GM12878 (cell line): ENCODE measurements at regions not wholly inside any gene's neighbourhood (a gene's known extent, or its start where the extent isn't known, plus 50 kb on each side); places are given as distances from the start of the nearest gene placed in this dataset.

ENCODE experiments used
- ATAC-seq: fragments of 200-7000 bp; cut with Tn5 transposase; 3 replicates; pipeline ENCODE4 v1.9.1; 2020; ENCODE audit warnings: mild to moderate bottlenecking, moderate library complexity
- BruUV-seq: library from RNA; stranded (reverse); fragments of 400-500 nt; replicated peaks from 2 replicates; lab custom pipeline; 2021; lab: Mats Ljungman, UMichigan
- CTCF ChIA-PET: fragments of 300-600 bp; sonication (Branson Sonifier 250); formaldehyde crosslinking; extraction: SDS; loops from one replicate; lab custom pipeline; 2021; ENCODE audit warnings: inconsistent platforms; lab: Yijun Ruan, JAX
- POLR2A ChIA-PET: fragments of 350-600 bp; formaldehyde crosslinking; extraction: SDS; loops from one replicate; lab custom pipeline; 2021; ENCODE audit warnings: inconsistent platforms; lab: Charles Lee
- RAD21 ChIA-PET: fragments of 300-600 bp; sonication (Branson Sonifier 250); formaldehyde crosslinking; loops from one replicate; lab custom pipeline; 2023; ENCODE audit warnings: antibody characterized with exemption; ENCODE audit not compliant: unreplicated experiment; lab: Charles Lee
- SMC1A ChIA-PET: fragments of 300-600 bp; sonication (Branson Sonifier 250); formaldehyde crosslinking; loops from one replicate; lab custom pipeline; 2023; ENCODE audit not compliant: unreplicated experiment, uncharacterized antibody; lab: Charles Lee
- DNase-seq: peaks from one replicate; pipeline ENCODE4 v3.0.0-alpha.2; 2011; ENCODE audit warnings: low read depth, low spot score
- FAIRE-seq: peaks from 3 replicates; lab custom pipeline; 2011; peaks lifted over from hg19 to GRCh38; lab: Jason Lieb, UNC
- H2AFZ ChIP-seq: 2 replicates; pipeline ENCODE4 v1.6.0; 2011; ENCODE audit warnings: low read depth, low read length, control low read depth; ENCODE audit not compliant: control insufficient read depth
- H3K27ac ChIP-seq: 2 replicates; pipeline ENCODE4 v1.5.1; 2011; ENCODE audit warnings: control low read depth; ENCODE audit not compliant: control insufficient read depth, insufficient read depth
- H3K27me3 ChIP-seq, 2 experiments: replicated peaks in 1 of 2; 2 replicates each; pipeline versions ENCODE4 v1.6.0 to v1.6.1; 2011; ENCODE audit warnings: low read length in 1 of 2; ENCODE audit not compliant: control insufficient read depth in 2 of 2, insufficient read depth in 2 of 2
- H3K36me3 ChIP-seq, 2 experiments: 2 replicates each; pipeline ENCODE4 v1.5.1; 2011; ENCODE audit warnings: low read length in 1 of 2; ENCODE audit not compliant: control insufficient read depth in 2 of 2, insufficient read depth in 2 of 2
- H3K4me1 ChIP-seq: 2 replicates; pipeline ENCODE4 v1.6.1; 2011; ENCODE audit warnings: mild to moderate bottlenecking, low read length, moderate library complexity, mixed read lengths; ENCODE audit not compliant: control insufficient read depth, insufficient read depth
- H3K4me2 ChIP-seq: 2 replicates; pipeline ENCODE4 v1.6.0; 2011; ENCODE audit warnings: control low read depth; ENCODE audit not compliant: control insufficient read depth, insufficient read depth
- H3K4me3 ChIP-seq: fragments of 200-600 bp; sonication (generic); 2 replicates; pipeline ENCODE4 v1.5.1; 2016
- H3K79me2 ChIP-seq: 2 replicates; pipeline ENCODE4 v1.6.0; 2011; ENCODE audit warnings: low read length; ENCODE audit not compliant: control insufficient read depth, insufficient read depth
- H3K9ac ChIP-seq: 2 replicates; pipeline ENCODE4 v1.8.0; 2011; ENCODE audit warnings: low read length, control low read depth, mixed read lengths; ENCODE audit not compliant: control insufficient read depth, insufficient read depth
- H3K9me3 ChIP-seq: replicated peaks from 3 replicates; pipeline ENCODE4 v1.5.1; 2011; ENCODE audit warnings: mild to moderate bottlenecking, low read length; ENCODE audit not compliant: control insufficient read depth, insufficient read depth
- H4K20me1 ChIP-seq: 2 replicates; pipeline ENCODE4 v1.6.0; 2011; ENCODE audit not compliant: control insufficient read depth, insufficient read depth
- BMI1 ChIP-seq: fragments of 450-650 bp; IDR thresholded peaks from 2 replicates; pipeline ENCODE4 v1.6.1; 2016; ENCODE audit warnings: mild to moderate bottlenecking, moderate library complexity, borderline replicate concordance
- RAD51 ChIP-seq: fragments of 450-650 bp; IDR thresholded peaks from 2 replicates; pipeline ENCODE4 v1.6.1; 2016; ENCODE audit warnings: moderate library complexity, mild to moderate bottlenecking, inconsistent platforms
- YBX1 ChIP-seq: fragments of 450-650 bp; IDR thresholded peaks from 2 replicates; pipeline ENCODE4 v1.6.1; 2016; ENCODE audit warnings: antibody characterized with exemption
- WGBS: methylation state at CpG from one replicate; pipeline ENCODE4 v1.1.6; 2016; ENCODE audit warnings: low lambda C conversion rate; ENCODE audit not compliant: insufficient replicate concordance, insufficient coverage; ENCODE audit errors: missing lambda C conversion rate; 5-methylcytosine and 5-hydroxymethylcytosine counted together
- in situ Hi-C: fragments of 300-500 bp; cut with MboI; formaldehyde crosslinking; loops from 9 replicates; pipeline ENCODE4 v1.14.3; 2018; ENCODE audit warnings: mixed read lengths
- intact Hi-C: fragments of 100-400 bp; cut with micrococcal nuclease; formaldehyde crosslinking; loops from one replicate; pipeline ENCODE4 v1.14.2; 2022; ENCODE audit not compliant: unreplicated experiment
- TF ChIP-seq, protein P1 (sequence below): fragments of 450-650 bp; IDR thresholded peaks from 2 replicates; pipeline ENCODE4 v1.6.1; 2017; ENCODE audit warnings: mild to moderate bottlenecking, moderate library complexity
- TF ChIP-seq, protein P2 (sequence below): IDR thresholded peaks from 2 replicates; pipeline ENCODE4 v1.6.1; 2012; ENCODE audit warnings: improper control_type of control experiment, low read depth, low read length; ENCODE audit not compliant: insufficient replicate concordance
- TF ChIP-seq, protein P3 (sequence below): fragments of 450-650 bp; formaldehyde crosslinking; IDR thresholded peaks from 2 replicates; pipeline ENCODE4 v1.4.0; 2020; ENCODE audit warnings: mild to moderate bottlenecking, moderate library complexity
- TF ChIP-seq, protein P4 (sequence below): fragments of 450-650 bp; IDR thresholded peaks from 2 replicates; pipeline ENCODE4 v1.6.1; 2016; ENCODE audit warnings: mild to moderate bottlenecking

DNA sequence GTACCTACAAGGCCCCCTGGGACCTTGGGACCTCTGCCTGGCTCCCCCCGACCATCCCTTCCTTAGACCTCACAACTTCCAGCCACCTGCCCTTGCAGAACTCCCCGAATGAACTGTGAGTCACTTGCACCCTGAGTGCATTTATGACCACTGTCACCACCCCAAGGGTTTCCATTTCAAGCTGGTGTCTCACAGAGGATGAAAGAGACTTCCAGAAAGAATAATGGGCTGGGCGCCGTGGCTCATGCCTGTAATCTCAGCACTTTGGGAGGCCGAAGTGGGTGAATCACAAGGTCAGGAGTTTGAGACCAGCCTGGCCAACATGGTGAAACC lies 124.5 kb upstream of the CIBAR2 start:
- no TSS peak for BruUV-seq
- RAD21 ChIA-PET = interaction anchor here (2.1 to 2.3 kb wide), 2 partner anchors 9 to 122 kb away, joined by 7 to 8 read pairs; no protein-coding TSS in a partner anchor
- Histone ChIP-seq H3K4me3 (no peak overlapping the region), H2AFZ (no peak overlapping the region), H3K4me2 (no peak overlapping the region), H3K27me3 (no peaks in the 10 kb centered on the region), H3K36me3 (no peaks in the 10 kb centered on the region), H3K27ac (no peak overlapping the region), H3K79me2 (no peaks in the 10 kb centered on the region), H3K9me3 (no peaks in the 10 kb centered on the region), H4K20me1 (no peaks in the 10 kb centered on the region), H3K9ac (no peak overlapping the region), H3K4me1 (peaks cover 11% of the 10 kb centered on the region)
- DNase-seq = no peak
- SMC1A ChIA-PET = interaction anchor here (1.5 to 2.1 kb wide), 3 partner anchors 10 to 122 kb away, joined by 3 to 11 read pairs (median 4); no protein-coding TSS in a partner anchor
- POLR2A ChIA-PET = interaction anchor here (1.3 kb wide), 1 partner anchor 12 kb away, joined by 4 read pairs; no protein-coding TSS in a partner anchor
- intact Hi-C loops = no loop called here
- CTCF ChIA-PET = interaction anchor here (1.1 to 2.7 kb wide), 4 partner anchors 8 to 122 kb away, joined by 3 to 17 read pairs (median 10); no protein-coding TSS in a partner anchor
- 53% methylated on average over 5 of the region's 5 CpGs for WGBS
- no peak for ATAC-seq
- in situ Hi-C loops = no loop called here
- FAIRE-seq = no peak
- TF ChIP-seq, protein P1, sequence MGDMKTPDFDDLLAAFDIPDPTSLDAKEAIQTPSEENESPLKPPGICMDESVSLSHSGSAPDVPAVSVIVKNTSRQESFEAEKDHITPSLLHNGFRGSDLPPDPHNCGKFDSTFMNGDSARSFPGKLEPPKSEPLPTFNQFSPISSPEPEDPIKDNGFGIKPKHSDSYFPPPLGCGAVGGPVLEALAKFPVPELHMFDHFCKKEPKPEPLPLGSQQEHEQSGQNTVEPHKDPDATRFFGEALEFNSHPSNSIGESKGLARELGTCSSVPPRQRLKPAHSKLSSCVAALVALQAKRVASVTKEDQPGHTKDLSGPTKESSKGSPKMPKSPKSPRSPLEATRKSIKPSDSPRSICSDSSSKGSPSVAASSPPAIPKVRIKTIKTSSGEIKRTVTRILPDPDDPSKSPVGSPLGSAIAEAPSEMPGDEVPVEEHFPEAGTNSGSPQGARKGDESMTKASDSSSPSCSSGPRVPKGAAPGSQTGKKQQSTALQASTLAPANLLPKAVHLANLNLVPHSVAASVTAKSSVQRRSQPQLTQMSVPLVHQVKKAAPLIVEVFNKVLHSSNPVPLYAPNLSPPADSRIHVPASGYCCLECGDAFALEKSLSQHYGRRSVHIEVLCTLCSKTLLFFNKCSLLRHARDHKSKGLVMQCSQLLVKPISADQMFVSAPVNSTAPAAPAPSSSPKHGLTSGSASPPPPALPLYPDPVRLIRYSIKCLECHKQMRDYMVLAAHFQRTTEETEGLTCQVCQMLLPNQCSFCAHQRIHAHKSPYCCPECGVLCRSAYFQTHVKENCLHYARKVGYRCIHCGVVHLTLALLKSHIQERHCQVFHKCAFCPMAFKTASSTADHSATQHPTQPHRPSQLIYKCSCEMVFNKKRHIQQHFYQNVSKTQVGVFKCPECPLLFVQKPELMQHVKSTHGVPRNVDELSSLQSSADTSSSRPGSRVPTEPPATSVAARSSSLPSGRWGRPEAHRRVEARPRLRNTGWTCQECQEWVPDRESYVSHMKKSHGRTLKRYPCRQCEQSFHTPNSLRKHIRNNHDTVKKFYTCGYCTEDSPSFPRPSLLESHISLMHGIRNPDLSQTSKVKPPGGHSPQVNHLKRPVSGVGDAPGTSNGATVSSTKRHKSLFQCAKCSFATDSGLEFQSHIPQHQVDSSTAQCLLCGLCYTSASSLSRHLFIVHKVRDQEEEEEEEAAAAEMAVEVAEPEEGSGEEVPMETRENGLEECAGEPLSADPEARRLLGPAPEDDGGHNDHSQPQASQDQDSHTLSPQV = no peak
- TF ChIP-seq RAD51 = no peak
- TF ChIP-seq, protein P2, sequence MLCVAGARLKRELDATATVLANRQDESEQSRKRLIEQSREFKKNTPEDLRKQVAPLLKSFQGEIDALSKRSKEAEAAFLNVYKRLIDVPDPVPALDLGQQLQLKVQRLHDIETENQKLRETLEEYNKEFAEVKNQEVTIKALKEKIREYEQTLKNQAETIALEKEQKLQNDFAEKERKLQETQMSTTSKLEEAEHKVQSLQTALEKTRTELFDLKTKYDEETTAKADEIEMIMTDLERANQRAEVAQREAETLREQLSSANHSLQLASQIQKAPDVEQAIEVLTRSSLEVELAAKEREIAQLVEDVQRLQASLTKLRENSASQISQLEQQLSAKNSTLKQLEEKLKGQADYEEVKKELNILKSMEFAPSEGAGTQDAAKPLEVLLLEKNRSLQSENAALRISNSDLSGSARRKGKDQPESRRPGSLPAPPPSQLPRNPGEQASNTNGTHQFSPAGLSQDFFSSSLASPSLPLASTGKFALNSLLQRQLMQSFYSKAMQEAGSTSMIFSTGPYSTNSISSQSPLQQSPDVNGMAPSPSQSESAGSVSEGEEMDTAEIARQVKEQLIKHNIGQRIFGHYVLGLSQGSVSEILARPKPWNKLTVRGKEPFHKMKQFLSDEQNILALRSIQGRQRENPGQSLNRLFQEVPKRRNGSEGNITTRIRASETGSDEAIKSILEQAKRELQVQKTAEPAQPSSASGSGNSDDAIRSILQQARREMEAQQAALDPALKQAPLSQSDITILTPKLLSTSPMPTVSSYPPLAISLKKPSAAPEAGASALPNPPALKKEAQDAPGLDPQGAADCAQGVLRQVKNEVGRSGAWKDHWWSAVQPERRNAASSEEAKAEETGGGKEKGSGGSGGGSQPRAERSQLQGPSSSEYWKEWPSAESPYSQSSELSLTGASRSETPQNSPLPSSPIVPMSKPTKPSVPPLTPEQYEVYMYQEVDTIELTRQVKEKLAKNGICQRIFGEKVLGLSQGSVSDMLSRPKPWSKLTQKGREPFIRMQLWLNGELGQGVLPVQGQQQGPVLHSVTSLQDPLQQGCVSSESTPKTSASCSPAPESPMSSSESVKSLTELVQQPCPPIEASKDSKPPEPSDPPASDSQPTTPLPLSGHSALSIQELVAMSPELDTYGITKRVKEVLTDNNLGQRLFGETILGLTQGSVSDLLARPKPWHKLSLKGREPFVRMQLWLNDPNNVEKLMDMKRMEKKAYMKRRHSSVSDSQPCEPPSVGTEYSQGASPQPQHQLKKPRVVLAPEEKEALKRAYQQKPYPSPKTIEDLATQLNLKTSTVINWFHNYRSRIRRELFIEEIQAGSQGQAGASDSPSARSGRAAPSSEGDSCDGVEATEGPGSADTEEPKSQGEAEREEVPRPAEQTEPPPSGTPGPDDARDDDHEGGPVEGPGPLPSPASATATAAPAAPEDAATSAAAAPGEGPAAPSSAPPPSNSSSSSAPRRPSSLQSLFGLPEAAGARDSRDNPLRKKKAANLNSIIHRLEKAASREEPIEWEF = no peak
- TF ChIP-seq, protein P3, sequence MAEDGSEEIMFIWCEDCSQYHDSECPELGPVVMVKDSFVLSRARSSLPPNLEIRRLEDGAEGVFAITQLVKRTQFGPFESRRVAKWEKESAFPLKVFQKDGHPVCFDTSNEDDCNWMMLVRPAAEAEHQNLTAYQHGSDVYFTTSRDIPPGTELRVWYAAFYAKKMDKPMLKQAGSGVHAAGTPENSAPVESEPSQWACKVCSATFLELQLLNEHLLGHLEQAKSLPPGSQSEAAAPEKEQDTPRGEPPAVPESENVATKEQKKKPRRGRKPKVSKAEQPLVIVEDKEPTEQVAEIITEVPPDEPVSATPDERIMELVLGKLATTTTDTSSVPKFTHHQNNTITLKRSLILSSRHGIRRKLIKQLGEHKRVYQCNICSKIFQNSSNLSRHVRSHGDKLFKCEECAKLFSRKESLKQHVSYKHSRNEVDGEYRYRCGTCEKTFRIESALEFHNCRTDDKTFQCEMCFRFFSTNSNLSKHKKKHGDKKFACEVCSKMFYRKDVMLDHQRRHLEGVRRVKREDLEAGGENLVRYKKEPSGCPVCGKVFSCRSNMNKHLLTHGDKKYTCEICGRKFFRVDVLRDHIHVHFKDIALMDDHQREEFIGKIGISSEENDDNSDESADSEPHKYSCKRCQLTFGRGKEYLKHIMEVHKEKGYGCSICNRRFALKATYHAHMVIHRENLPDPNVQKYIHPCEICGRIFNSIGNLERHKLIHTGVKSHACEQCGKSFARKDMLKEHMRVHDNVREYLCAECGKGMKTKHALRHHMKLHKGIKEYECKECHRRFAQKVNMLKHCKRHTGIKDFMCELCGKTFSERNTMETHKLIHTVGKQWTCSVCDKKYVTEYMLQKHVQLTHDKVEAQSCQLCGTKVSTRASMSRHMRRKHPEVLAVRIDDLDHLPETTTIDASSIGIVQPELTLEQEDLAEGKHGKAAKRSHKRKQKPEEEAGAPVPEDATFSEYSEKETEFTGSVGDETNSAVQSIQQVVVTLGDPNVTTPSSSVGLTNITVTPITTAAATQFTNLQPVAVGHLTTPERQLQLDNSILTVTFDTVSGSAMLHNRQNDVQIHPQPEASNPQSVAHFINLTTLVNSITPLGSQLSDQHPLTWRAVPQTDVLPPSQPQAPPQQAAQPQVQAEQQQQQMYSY (CRISPR knock-in tag) = no peak
- no peak for TF ChIP-seq YBX1
- TF ChIP-seq, protein P4, sequence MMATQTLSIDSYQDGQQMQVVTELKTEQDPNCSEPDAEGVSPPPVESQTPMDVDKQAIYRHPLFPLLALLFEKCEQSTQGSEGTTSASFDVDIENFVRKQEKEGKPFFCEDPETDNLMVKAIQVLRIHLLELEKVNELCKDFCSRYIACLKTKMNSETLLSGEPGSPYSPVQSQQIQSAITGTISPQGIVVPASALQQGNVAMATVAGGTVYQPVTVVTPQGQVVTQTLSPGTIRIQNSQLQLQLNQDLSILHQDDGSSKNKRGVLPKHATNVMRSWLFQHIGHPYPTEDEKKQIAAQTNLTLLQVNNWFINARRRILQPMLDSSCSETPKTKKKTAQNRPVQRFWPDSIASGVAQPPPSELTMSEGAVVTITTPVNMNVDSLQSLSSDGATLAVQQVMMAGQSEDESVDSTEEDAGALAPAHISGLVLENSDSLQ = no peak
- TF ChIP-seq BMI1 = no peak
